ENCODE measurements at regions not wholly inside any gene's neighbourhood (a gene's known extent, or its start where the extent isn't known, plus 50 kb on each side); places are given as distances from the start of the nearest gene placed in this dataset.
"Not testable (repeated sequence)": the region's sequence is repeated elsewhere in the genome, so short reads cannot be mapped to it uniquely, and the experiment has no call there.

- Mint-ChIP-seq H3K27me3 (peaks cover 14% of the 10 kb centered on the region), H3K27ac (no peak overlapping the region), H3K4me1 (no peaks in the 10 kb centered on the region), H3K9me3 (peaks cover 8 to 9% of the 10 kb centered on the region in 2 donors), H3K4me3 (no peak overlapping the region)
- no peak for DNase-seq
- no peak for ATAC-seq
Measured at GRCh38 chr4:186404562-186405134, 138.7 kb downstream of the F11 start.

DNA sequence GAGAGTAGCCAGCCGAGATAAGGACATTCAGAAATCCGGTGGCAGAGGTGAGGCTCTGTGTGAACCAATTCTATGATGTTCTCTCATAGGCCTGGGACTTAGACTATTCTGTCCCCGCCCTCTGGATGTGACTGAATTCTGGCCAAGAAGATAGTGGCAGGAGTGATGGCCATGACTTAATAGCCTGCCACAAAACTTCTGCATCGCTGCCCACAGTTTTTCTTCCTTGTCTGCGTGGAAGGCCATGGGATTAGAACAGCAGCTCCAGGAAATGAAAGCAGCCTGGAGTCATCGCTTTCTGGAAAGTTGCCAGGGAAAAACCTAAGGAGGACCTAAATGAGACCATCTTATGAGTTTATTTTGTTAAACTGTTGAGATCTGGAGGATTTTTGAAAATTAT, 134.7 kb downstream of the F11 start:
- Mint-ChIP-seq H3K4me1 (no peaks in the 10 kb centered on the region), H3K9me3 (peaks cover 0 to 5% of the 10 kb centered on the region in 2 donors)

GRCh38 chr4:186392017-186392416, 126.0 kb downstream of the F11 start:
- no peaks in the 10 kb centered on the region for H3K4me1 Mint-ChIP-seq
- no peaks in the 10 kb centered on the region for H3K27me3 Mint-ChIP-seq
- ATAC-seq (no peak), DNase-seq (no peak)
- no peak overlapping the region for H3K4me3 Mint-ChIP-seq
- H3K27ac Mint-ChIP-seq: no peak overlapping the region
- peaks cover 0 to 4% of the 10 kb centered on the region in 2 donors for H3K9me3 Mint-ChIP-seq

More for the DNA sequence above, 134.7 kb downstream of the F11 start:
- DNase-seq (no peak), ATAC-seq (no peak)
- Mint-ChIP-seq H3K4me3 (no peak overlapping the region), H3K27me3 (no peaks in the 10 kb centered on the region), H3K27ac (no peak overlapping the region)

GRCh38 chr4:186384328-186384727, 118.3 kb downstream of the F11 start:
- DNase-seq, H3K4me1 Mint-ChIP-seq, H3K27me3 Mint-ChIP-seq, H3K9me3 Mint-ChIP-seq, H3K4me3 Mint-ChIP-seq, ATAC-seq, H3K27ac Mint-ChIP-seq: not testable (repeated sequence)

- no peak overlapping the region for H3K27ac Mint-ChIP-seq
Measured at GRCh38 chr4:186368281-186368680, 102.3 kb downstream of the F11 start.

DNA sequence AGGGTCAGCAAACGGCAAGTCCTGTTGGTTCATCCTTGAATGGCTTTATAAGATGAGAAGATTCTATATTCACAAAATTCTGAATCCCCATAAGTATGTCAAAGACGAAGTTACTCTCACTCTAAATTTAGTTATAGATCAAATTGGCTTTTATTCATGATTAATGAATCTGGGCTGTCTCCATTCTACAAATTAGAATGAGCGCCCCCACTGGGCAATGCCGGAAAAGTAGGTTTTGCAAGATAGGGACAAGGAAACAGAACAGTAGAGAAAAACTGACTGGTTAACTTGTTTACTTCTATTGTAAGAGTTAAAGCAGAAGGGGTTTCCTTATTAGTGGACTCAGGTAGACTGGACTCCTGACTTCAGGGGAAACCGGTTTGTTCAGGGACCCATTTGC, 100.3 kb downstream of the F11 start:
- DNase-seq (no peak), ATAC-seq (no peak)
- Mint-ChIP-seq H3K27ac (no peak overlapping the region), H3K4me1 (no peaks in the 10 kb centered on the region), H3K27me3 (no peaks in the 10 kb centered on the region), H3K4me3 (no peak overlapping the region), H3K9me3 (peaks cover 18 to 34% of the 10 kb centered on the region in 2 donors)

More at GRCh38 chr4:186368281-186368680, 102.3 kb downstream of the F11 start:
- DNase-seq (no peak), ATAC-seq (no peak)
- H3K4me3 Mint-ChIP-seq: no peak overlapping the region
- no peaks in the 10 kb centered on the region for H3K4me1 Mint-ChIP-seq
- H3K27me3 Mint-ChIP-seq: no peaks in the 10 kb centered on the region
- peaks cover 17 to 31% of the 10 kb centered on the region in 2 donors for H3K9me3 Mint-ChIP-seq

DNA sequence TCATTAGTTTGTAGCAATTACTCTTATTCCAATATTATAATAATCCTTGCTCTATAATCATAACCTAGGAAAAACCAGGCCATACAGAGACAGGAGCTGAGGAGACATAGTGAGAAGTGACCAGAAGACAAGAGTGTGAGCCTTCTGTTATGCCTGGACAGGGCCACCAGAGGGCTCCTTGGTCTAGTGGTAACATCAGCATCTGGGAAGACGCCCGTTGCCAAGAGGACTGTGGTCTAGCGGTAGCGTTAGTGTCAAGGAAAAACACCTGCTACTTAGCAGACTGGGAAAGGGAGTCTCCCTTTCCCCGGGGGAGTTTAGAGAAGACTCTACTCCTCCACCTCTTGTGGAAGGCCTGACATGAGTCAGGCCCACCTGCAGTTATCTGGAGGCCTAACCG, 97.0 kb downstream of the F11 start:
- H3K4me3 Mint-ChIP-seq, DNase-seq, H3K27me3 Mint-ChIP-seq, H3K27ac Mint-ChIP-seq, H3K4me1 Mint-ChIP-seq, ATAC-seq: not testable (repeated sequence)
- peaks cover 18 to 34% of the 10 kb centered on the region in 2 donors for H3K9me3 Mint-ChIP-seq

DNA sequence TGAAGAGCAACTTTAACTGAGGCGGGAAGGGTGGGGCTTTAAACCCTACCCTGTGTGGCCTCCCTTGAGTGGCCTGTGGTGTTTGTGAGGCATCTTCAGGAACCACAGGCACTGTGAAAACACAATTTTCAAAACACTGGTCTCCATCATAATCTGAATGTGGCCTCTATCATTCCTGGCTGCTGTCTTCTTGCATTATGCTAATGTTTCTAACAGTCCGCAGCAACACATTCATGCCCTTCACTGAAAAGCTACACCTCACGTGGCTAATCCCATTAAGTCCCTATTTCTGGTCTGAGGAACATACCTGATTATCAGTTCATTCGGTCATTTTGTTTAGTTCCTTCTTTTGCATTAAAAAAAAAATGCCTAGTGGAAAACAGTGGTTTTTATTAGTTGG, 94.6 kb downstream of the F11 start:
- Mint-ChIP-seq H3K27ac (no peak overlapping the region), H3K27me3 (no peaks in the 10 kb centered on the region), H3K9me3 (peaks cover 18 to 26% of the 10 kb centered on the region in 2 donors), H3K4me3 (no peak overlapping the region), H3K4me1 (no peaks in the 10 kb centered on the region)
- DNase-seq (no peak), ATAC-seq (no peak)

DNA sequence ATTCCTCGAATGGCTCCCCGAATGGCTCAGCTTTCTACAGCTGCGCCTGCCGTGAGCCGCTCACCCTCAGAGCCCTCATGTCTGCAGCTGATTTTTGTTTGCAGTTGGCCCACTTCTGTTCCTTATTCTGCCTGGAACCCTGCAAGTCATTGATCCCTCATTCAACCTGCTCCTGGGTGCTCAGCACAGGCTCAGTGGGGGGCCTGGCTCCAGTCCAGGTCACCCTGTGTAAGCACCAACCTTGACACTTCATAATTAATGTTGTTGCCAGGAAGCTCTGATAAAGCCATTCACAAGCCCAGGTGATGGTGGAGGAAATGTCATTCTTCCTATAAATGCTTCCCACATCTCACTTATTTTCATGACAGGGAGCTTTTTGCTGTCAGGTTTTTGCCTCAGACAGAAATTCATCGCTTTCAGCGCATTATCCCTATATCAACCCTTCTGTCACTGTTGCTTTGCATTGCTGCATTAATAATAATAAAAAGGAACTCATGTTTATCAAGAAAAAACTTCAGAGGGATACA, 85.7 kb downstream of the F11 start:
- no peaks in the 10 kb centered on the region for H3K9me3 Mint-ChIP-seq
- no peak for DNase-seq
- no peak for ATAC-seq
- no peak overlapping the region for H3K4me3 Mint-ChIP-seq
- H3K27me3 Mint-ChIP-seq: peaks cover 7% of the 10 kb centered on the region
- no peak overlapping the region for H3K27ac Mint-ChIP-seq
- no peaks in the 10 kb centered on the region for H3K4me1 Mint-ChIP-seq

DNA sequence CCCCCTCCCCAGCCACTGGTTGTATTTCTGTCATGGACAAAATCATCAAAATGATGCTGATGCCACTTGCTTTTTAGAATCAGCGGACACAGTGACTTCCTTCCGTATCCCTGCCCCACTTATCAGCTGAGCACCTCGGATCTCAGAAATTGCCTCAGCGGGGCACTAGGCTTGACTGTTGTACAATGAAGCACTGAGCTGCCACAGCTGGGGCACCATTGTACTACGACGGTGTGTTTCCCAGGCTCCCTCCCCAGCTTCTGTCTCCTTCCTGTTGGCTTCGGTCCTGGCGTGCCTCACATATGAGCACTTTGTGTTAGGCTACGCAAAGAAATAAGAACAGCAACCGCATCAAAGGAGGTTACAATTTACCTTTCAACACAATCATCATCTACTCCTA, 82.4 kb downstream of the F11 start:
- no peak for DNase-seq
- Mint-ChIP-seq H3K4me1 (no peaks in the 10 kb centered on the region), H3K27me3 (peaks cover 7% of the 10 kb centered on the region), H3K9me3 (no peaks in the 10 kb centered on the region), H3K27ac (no peak overlapping the region), H3K4me3 (no peak overlapping the region)
- ATAC-seq: no peak

DNA sequence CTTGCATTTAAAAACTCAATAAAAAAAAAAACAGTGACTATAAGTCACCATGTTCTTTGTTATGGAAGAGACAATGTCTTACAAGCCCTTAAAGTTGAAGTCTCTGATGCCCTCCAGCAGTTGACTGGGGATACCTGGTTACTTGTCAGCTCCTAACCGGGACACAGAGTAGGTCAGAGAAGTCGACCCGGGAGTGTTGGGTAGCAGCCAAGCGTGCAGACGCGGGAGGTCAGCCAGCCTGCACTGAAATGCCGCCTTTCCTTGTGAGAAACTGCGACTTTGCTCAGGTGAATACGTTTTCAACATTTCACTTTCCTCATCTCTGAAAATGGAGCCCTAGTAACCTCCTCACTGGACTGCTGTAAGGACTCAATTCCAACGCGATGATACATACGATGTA, 81.8 kb downstream of the F11 start:
- Mint-ChIP-seq H3K27me3 (peaks cover 7% of the 10 kb centered on the region), H3K4me1 (no peaks in the 10 kb centered on the region), H3K27ac (no peak overlapping the region), H3K4me3 (no peak overlapping the region), H3K9me3 (no peaks in the 10 kb centered on the region)
- no peak for ATAC-seq
- DNase-seq: no peak

GRCh38 chr4:186345184-186345583, 79.2 kb downstream of the F11 start:
- Mint-ChIP-seq H3K27me3 (no peaks in the 10 kb centered on the region), H3K4me1 (no peaks in the 10 kb centered on the region), H3K27ac (no peak overlapping the region), H3K4me3 (no peak overlapping the region), H3K9me3 (no peaks in the 10 kb centered on the region)
- no peak for ATAC-seq
- DNase-seq: no peak

- no peak for ATAC-seq
- no peak overlapping the region for H3K27ac Mint-ChIP-seq
- H3K27me3 Mint-ChIP-seq: no peaks in the 10 kb centered on the region
- DNase-seq: no peak
- peaks cover 0 to 4% of the 10 kb centered on the region in 2 donors for H3K9me3 Mint-ChIP-seq
- no peaks in the 10 kb centered on the region for H3K4me1 Mint-ChIP-seq
- no peak overlapping the region for H3K4me3 Mint-ChIP-seq
Measured at GRCh38 chr4:186342582-186342981, 76.6 kb downstream of the F11 start.

- DNase-seq: no peak
- H3K27me3 Mint-ChIP-seq: no peaks in the 10 kb centered on the region
- no peak for ATAC-seq
- H3K27ac Mint-ChIP-seq: no peak overlapping the region
- H3K4me1 Mint-ChIP-seq: no peaks in the 10 kb centered on the region
- peaks cover 0 to 4% of the 10 kb centered on the region in 2 donors for H3K9me3 Mint-ChIP-seq
- H3K4me3 Mint-ChIP-seq: no peak overlapping the region
Measured at GRCh38 chr4:186341655-186342054, 75.7 kb downstream of the F11 start.
